Lung microvascular endothelial cell (primary cell): ENCODE measurements at regions not wholly inside any gene's neighbourhood (a gene's known extent, or its start where the extent isn't known, plus 50 kb on each side); places are given as distances from the start of the nearest gene placed in this dataset.
"Not testable (repeated sequence)": the region's sequence is repeated elsewhere in the genome, so short reads cannot be mapped to it uniquely, and the experiment has no call there.

ENCODE experiments used
- DNase-seq, 2 donors: peaks; one replicate each; pipeline versions ENCODE4 v3.0.0 to v3.0.0-alpha.2; 2010; ENCODE audit warnings: low read depth in 2 of 2

- peak in 1 of 2 donors; percentile 31 for DNase-seq
Observed at GRCh38 chr4:169342906-169343564, 72.3 kb upstream of the SH3RF1 start.

GRCh38 chr4:169342159-169342860 lies 71.6 kb upstream of the SH3RF1 start:
- DNase-seq = no peak

GRCh38 chr4:169341490-169341889 lies 70.7 kb upstream of the SH3RF1 start:
- DNase-seq = peak in 1 of 2 donors; percentile 67

- DNase-seq = no peak
Observed at GRCh38 chr4:169340834-169341233, 70.1 kb upstream of the SH3RF1 start.

GRCh38 chr4:169338241-169338640 lies 67.5 kb upstream of the SH3RF1 start:
- DNase-seq = no peak

GRCh38 chr4:169337510-169337909 lies 66.8 kb upstream of the SH3RF1 start:
- DNase-seq = peak in 1 of 2 donors; percentile 42

- DNase-seq = peak in 1 of 2 donors; percentile 8
Observed at GRCh38 chr4:169335331-169335730, 64.6 kb upstream of the SH3RF1 start.

GRCh38 chr4:169334335-169334734 lies 63.6 kb upstream of the SH3RF1 start:
- no peak for DNase-seq

GRCh38 chr4:169333265-169333664 lies 62.5 kb upstream of the SH3RF1 start:
- no peak for DNase-seq

GRCh38 chr4:169332583-169332982 lies 61.8 kb upstream of the SH3RF1 start:
- peak; percentile 8 to 59 for DNase-seq

GRCh38 chr4:169330811-169331210 lies 60.1 kb upstream of the SH3RF1 start:
- no peak for DNase-seq

GRCh38 chr4:169330095-169330494 lies 59.3 kb upstream of the SH3RF1 start:
- no peak for DNase-seq

- DNase-seq = no peak
Observed at GRCh38 chr4:169327951-169328350, 57.2 kb upstream of the SH3RF1 start.

- not testable (repeated sequence) for DNase-seq
Observed at GRCh38 chr4:169323925-169324324, 53.2 kb upstream of the SH3RF1 start.

- DNase-seq = not testable (repeated sequence)
Observed at GRCh38 chr4:169322833-169323232, 52.1 kb upstream of the SH3RF1 start.
